K562 (cell line): ENCODE measurements at regions not wholly inside any gene's neighbourhood (a gene's known extent, or its start where the extent isn't known, plus 50 kb on each side); places are given as distances from the start of the nearest gene placed in this dataset.

Experiments
- ATAC-seq: fragments of 200-7000 bp; cut with Tn5 transposase; 3 replicates; pipeline ENCODE4 v1.9.1; 2020; ENCODE audit warnings: moderate library complexity
- BruUV-seq: library from RNA; stranded (reverse); fragments of 400-500 nt; replicated peaks from 2 replicates; lab custom pipeline; 2021; lab: Mats Ljungman, UMichigan
- CTCF ChIA-PET: fragments of 300-600 bp; formaldehyde crosslinking; extraction: SDS; loops from one replicate; lab custom pipeline; 2021; ENCODE audit warnings: low intra/inter-chr PET ratio; lab: Yijun Ruan, JAX
- POLR2A ChIA-PET: fragments of 300-600, 350-650 bp; sonication (Branson Sonifier 250); formaldehyde crosslinking; extraction: SDS; loops from one replicate; lab custom pipeline; 2021; ENCODE audit warnings: antibody characterized with exemption, inconsistent platforms; lab: Yijun Ruan, JAX
- DNase-seq, 4 experiments: peaks; one replicate each; pipeline versions ENCODE4 v3.0.0 to v3.0.0-alpha.2; 2011 to 2018; ENCODE audit warnings: low spot score in 3 of 4, mixed read lengths in 3 of 4; ENCODE audit errors: extremely low read depth in 1 of 4
- FAIRE-seq: peaks from 2 replicates; lab custom pipeline; 2011; peaks lifted over from hg19 to GRCh38; lab: Jason Lieb, UNC
- H2AFZ ChIP-seq: 2 replicates; pipeline ENCODE4 v1.6.0; 2011; ENCODE audit warnings: low read depth, low read length, control low read depth, inconsistent platforms
- H3K27ac ChIP-seq: fragments of 200-600 bp; 3 replicates; pipeline ENCODE4 v1.8.0; 2011; ENCODE audit warnings: low read depth, mild to moderate bottlenecking, control low read depth, inconsistent platforms, low read length, moderate library complexity, mixed read lengths; ENCODE audit errors: extremely low read depth
- H3K27me3 ChIP-seq, 2 experiments: fragments of 300-600 bp in 1 of 2; 2 replicates in 1 of 2; 3 replicates in 1 of 2; pipeline versions ENCODE4 v1.6.0 to v1.8.0; 2011; ENCODE audit warnings: inconsistent platforms in 2 of 2, low read length in 2 of 2, mild to moderate bottlenecking in 1 of 2, mixed read lengths in 1 of 2, moderate library complexity in 1 of 2; ENCODE audit not compliant: control insufficient read depth in 2 of 2, insufficient read depth in 2 of 2
- H3K36me3 ChIP-seq: fragments of 300-600 bp; 3 replicates; pipeline ENCODE4 v1.8.0; 2011; ENCODE audit warnings: mild to moderate bottlenecking, low read length, inconsistent platforms; ENCODE audit not compliant: control insufficient read depth, insufficient read depth
- H3K4me1 ChIP-seq, 2 experiments: fragments of 200-600 bp in 1 of 2; replicated peaks in 1 of 2; 2 replicates in 1 of 2; 3 replicates in 1 of 2; pipeline versions ENCODE4 v1.5.1 to v1.8.0; 2011; ENCODE audit warnings: inconsistent platforms in 2 of 2, low read length in 2 of 2, mild to moderate bottlenecking in 1 of 2, mixed read lengths in 1 of 2, moderate library complexity in 1 of 2; ENCODE audit not compliant: control insufficient read depth in 2 of 2, insufficient read depth in 2 of 2
- H3K4me2 ChIP-seq: 2 replicates; pipeline ENCODE4 v1.6.1; 2011; ENCODE audit warnings: low read length, control low read depth, inconsistent platforms, mixed read lengths; ENCODE audit not compliant: insufficient read depth
- H3K4me3 ChIP-seq: fragments of 200-600 bp; sonication (generic), shearing (Covaris generic); 2 replicates; pipeline ENCODE4 v1.5.1; 2016; ENCODE audit warnings: control low read depth, inconsistent platforms
- H3K79me2 ChIP-seq: fragments of 200-600 bp; 3 replicates; pipeline ENCODE4 v1.8.0; 2011; ENCODE audit warnings: low read length, inconsistent platforms; ENCODE audit not compliant: control insufficient read depth, insufficient read depth
- H3K9ac ChIP-seq, 2 experiments: 2 replicates each; pipeline versions ENCODE4 v1.6.0 to v1.6.1; 2011; ENCODE audit warnings: low read depth in 2 of 2, low read length in 2 of 2, control low read depth in 1 of 2, inconsistent platforms in 1 of 2, mild to moderate bottlenecking in 1 of 2, mixed read lengths in 1 of 2; ENCODE audit not compliant: insufficient read depth in 1 of 2
- H3K9me1 ChIP-seq: one replicate; pipeline ENCODE4 v1.6.0; 2011; ENCODE audit warnings: inconsistent platforms, mild to moderate bottlenecking, low read length, moderate library complexity; ENCODE audit not compliant: control insufficient read depth, insufficient read depth
- H3K9me3 ChIP-seq: replicated peaks from 2 replicates; pipeline ENCODE4 v1.5.1; 2011; ENCODE audit warnings: low read depth, low read length, inconsistent platforms; ENCODE audit not compliant: control insufficient read depth, insufficient read depth
- H4K20me1 ChIP-seq: replicated peaks from 2 replicates; pipeline ENCODE4 v1.6.1; 2011; ENCODE audit warnings: low read length, inconsistent platforms, mixed read lengths; ENCODE audit not compliant: control insufficient read depth, insufficient read depth
- DIDO1 ChIP-seq: fragments of 450-650 bp; IDR thresholded peaks from 2 replicates; pipeline ENCODE4 v1.6.1; 2016; ENCODE audit warnings: low read depth, missing biosample characterization, missing genetic modification characterization
- HSF4 ChIP-seq: fragments of 250-450 bp; sonication (Bioruptor Pico); IDR thresholded peaks from 2 replicates; pipeline ENCODE4 v2.1.2; 2022; ENCODE audit warnings: mild to moderate bottlenecking, moderate library complexity, borderline replicate concordance
- JUND ChIP-seq, 2 experiments: IDR thresholded peaks; 2 replicates in 1 of 2; 3 replicates in 1 of 2; pipeline ENCODE4 v1.6.1; 2011; ENCODE audit warnings: borderline replicate concordance in 2 of 2, low read depth in 2 of 2, low read length in 2 of 2, improper control_type of control experiment in 1 of 2, missing biosample characterization in 1 of 2, missing genetic modification characterization in 1 of 2, missing genetic modification reagents in 1 of 2
- KLF6 ChIP-seq: fragments of 250-450 bp; sonication (Bioruptor Pico); IDR thresholded peaks from 2 replicates; pipeline ENCODE4 v1.4.0; 2020; ENCODE audit warnings: mild to moderate bottlenecking, moderate library complexity, borderline replicate concordance
- POLR2H ChIP-seq: IDR thresholded peaks from 2 replicates; pipeline ENCODE4 v1.6.1; 2016; ENCODE audit warnings: missing genetic modification characterization, low read depth, mild to moderate bottlenecking, control low read depth, missing compliant biosample characterization, moderate library complexity
- SREBF2 ChIP-seq: sonication (generic); formaldehyde crosslinking; IDR thresholded peaks from 2 replicates; pipeline ENCODE4 v1.4.0; 2020; ENCODE audit warnings: mild to moderate bottlenecking, missing genetic modification reagents
- ZSCAN32 ChIP-seq: fragments of 450-650 bp; formaldehyde crosslinking; IDR thresholded peaks from 2 replicates; pipeline ENCODE4 v1.4.0; 2020; ENCODE audit warnings: mild to moderate bottlenecking, moderate library complexity
- WGBS: fragments of 100-300 bp; shearing (Covaris generic); methylation state at CpG from one replicate; pipeline ENCODE4 v1.1.6; 2016; ENCODE audit warnings: low coverage, mixed read lengths; ENCODE audit not compliant: insufficient coverage; ENCODE audit errors: missing lambda C conversion rate; 5-methylcytosine and 5-hydroxymethylcytosine counted together
- in situ Hi-C: fragments of 300-500 bp; cut with MboI; formaldehyde crosslinking; loops from 4 replicates; pipeline ENCODE4 v1.15.0; 2018; ENCODE audit warnings: inconsistent platforms, mixed read lengths
- intact Hi-C: fragments of 100-400 bp; cut with micrococcal nuclease; formaldehyde crosslinking; loops from 2 replicates; pipeline ENCODE4 v1.14.2; 2022
- TF ChIP-seq, protein P1 (sequence below): fragments of 250-450 bp; sonication (Bioruptor Pico); IDR thresholded peaks from 2 replicates; pipeline ENCODE4 v1.4.0; 2020; ENCODE audit warnings: borderline replicate concordance
- TF ChIP-seq, protein P2 (sequence below): sonication (generic); IDR thresholded peaks from 2 replicates; pipeline ENCODE4 v1.6.1; 2016
- TF ChIP-seq, protein P3 (sequence below): fragments of 450-650 bp; IDR thresholded peaks from 2 replicates; pipeline ENCODE4 v1.6.1; 2017; ENCODE audit warnings: antibody characterized with exemption, mild to moderate bottlenecking
- TF ChIP-seq, protein P4 (sequence below): fragments of 450-650 bp; IDR thresholded peaks from 2 replicates; pipeline ENCODE4 v1.7.0; 2016; ENCODE audit warnings: borderline replicate concordance
- TF ChIP-seq, protein P5 (sequence below): fragments of 450-650 bp; formaldehyde crosslinking; IDR thresholded peaks from 2 replicates; pipeline ENCODE4 v1.4.0; 2022; ENCODE audit warnings: mild to moderate bottlenecking, moderate library complexity

DNA sequence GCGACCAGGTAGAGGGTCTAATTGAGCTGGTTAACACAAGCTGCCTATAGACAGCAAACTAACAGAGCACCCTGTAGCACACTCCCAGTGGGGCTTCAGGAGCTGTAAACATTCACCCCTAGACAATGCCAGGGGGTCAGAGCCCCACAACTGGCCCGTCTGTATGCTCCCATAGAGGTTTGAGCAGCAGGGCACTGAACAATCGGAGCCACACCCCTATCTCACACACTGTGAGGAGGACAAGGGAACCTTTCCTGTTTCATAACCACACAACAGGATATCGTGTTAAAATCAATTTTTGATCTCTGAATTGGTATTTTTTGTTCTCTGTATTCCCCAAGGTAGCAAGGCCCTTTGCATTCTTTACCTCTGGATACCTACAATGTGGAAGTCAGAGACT is 266.1 kb downstream of the SPRY2 start:
- Histone ChIP-seq H2AFZ (no peak overlapping the region), H3K4me1 (no peaks in the 10 kb centered on the region), H3K9ac (no peak overlapping the region), H3K27me3 (no peaks in the 10 kb centered on the region), H3K9me3 (no peaks in the 10 kb centered on the region), H3K9me1 (no peaks in the 10 kb centered on the region), H3K4me2 (no peak overlapping the region), H3K4me3 (no peak overlapping the region), H3K79me2 (no peaks in the 10 kb centered on the region), H3K36me3 (no peaks in the 10 kb centered on the region), H4K20me1 (no peaks in the 10 kb centered on the region), H3K27ac (no peak overlapping the region)
- BruUV-seq = no TSS peak
- intact Hi-C loops = no loop called here
- DNase-seq = no peak
- CTCF ChIA-PET = no interaction called here
- 0% methylated on average over 4 of the region's 4 CpGs for WGBS
- in situ Hi-C loops = no loop called here
- no peak for FAIRE-seq
- ATAC-seq = no peak
- POLR2A ChIA-PET = no interaction called here
- TF ChIP-seq, protein P1, sequence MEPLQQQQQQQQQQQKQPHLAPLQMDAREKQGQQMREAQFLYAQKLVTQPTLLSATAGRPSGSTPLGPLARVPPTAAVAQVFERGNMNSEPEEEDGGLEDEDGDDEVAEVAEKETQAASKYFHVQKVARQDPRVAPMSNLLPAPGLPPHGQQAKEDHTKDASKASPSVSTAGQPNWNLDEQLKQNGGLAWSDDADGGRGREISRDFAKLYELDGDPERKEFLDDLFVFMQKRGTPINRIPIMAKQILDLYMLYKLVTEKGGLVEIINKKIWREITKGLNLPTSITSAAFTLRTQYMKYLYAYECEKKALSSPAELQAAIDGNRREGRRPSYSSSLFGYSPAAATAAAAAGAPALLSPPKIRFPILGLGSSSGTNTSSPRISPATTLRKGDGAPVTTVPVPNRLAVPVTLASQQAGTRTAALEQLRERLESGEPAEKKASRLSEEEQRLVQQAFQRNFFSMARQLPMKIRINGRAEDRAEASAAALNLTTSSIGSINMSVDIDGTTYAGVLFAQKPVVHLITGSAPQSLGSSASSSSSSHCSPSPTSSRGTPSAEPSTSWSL = no peak
- TF ChIP-seq, protein P2, sequence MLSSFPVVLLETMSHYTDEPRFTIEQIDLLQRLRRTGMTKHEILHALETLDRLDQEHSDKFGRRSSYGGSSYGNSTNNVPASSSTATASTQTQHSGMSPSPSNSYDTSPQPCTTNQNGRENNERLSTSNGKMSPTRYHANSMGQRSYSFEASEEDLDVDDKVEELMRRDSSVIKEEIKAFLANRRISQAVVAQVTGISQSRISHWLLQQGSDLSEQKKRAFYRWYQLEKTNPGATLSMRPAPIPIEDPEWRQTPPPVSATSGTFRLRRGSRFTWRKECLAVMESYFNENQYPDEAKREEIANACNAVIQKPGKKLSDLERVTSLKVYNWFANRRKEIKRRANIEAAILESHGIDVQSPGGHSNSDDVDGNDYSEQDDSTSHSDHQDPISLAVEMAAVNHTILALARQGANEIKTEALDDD = no peak
- no peak for TF ChIP-seq SREBF2 (CRISPR knock-in tag)
- no peak for TF ChIP-seq JUND (IDR thresholded peaks at IDR 0.05; ENCODE audit: borderline replicate concordance, low read depth, low read length)
- no peak for TF ChIP-seq JUND (tag; IDR thresholded peaks at IDR 0.05; ENCODE audit: borderline replicate concordance, low read depth, low read length)
- TF ChIP-seq, protein P3, sequence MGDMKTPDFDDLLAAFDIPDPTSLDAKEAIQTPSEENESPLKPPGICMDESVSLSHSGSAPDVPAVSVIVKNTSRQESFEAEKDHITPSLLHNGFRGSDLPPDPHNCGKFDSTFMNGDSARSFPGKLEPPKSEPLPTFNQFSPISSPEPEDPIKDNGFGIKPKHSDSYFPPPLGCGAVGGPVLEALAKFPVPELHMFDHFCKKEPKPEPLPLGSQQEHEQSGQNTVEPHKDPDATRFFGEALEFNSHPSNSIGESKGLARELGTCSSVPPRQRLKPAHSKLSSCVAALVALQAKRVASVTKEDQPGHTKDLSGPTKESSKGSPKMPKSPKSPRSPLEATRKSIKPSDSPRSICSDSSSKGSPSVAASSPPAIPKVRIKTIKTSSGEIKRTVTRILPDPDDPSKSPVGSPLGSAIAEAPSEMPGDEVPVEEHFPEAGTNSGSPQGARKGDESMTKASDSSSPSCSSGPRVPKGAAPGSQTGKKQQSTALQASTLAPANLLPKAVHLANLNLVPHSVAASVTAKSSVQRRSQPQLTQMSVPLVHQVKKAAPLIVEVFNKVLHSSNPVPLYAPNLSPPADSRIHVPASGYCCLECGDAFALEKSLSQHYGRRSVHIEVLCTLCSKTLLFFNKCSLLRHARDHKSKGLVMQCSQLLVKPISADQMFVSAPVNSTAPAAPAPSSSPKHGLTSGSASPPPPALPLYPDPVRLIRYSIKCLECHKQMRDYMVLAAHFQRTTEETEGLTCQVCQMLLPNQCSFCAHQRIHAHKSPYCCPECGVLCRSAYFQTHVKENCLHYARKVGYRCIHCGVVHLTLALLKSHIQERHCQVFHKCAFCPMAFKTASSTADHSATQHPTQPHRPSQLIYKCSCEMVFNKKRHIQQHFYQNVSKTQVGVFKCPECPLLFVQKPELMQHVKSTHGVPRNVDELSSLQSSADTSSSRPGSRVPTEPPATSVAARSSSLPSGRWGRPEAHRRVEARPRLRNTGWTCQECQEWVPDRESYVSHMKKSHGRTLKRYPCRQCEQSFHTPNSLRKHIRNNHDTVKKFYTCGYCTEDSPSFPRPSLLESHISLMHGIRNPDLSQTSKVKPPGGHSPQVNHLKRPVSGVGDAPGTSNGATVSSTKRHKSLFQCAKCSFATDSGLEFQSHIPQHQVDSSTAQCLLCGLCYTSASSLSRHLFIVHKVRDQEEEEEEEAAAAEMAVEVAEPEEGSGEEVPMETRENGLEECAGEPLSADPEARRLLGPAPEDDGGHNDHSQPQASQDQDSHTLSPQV = no peak
- TF ChIP-seq, protein P4, sequence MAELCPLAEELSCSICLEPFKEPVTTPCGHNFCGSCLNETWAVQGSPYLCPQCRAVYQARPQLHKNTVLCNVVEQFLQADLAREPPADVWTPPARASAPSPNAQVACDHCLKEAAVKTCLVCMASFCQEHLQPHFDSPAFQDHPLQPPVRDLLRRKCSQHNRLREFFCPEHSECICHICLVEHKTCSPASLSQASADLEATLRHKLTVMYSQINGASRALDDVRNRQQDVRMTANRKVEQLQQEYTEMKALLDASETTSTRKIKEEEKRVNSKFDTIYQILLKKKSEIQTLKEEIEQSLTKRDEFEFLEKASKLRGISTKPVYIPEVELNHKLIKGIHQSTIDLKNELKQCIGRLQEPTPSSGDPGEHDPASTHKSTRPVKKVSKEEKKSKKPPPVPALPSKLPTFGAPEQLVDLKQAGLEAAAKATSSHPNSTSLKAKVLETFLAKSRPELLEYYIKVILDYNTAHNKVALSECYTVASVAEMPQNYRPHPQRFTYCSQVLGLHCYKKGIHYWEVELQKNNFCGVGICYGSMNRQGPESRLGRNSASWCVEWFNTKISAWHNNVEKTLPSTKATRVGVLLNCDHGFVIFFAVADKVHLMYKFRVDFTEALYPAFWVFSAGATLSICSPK = no peak
- no peak for TF ChIP-seq POLR2H (tag)
- no peak for TF ChIP-seq ZSCAN32
- TF ChIP-seq HSF4 (CRISPR knock-in tag) = no peak
- TF ChIP-seq, protein P5, sequence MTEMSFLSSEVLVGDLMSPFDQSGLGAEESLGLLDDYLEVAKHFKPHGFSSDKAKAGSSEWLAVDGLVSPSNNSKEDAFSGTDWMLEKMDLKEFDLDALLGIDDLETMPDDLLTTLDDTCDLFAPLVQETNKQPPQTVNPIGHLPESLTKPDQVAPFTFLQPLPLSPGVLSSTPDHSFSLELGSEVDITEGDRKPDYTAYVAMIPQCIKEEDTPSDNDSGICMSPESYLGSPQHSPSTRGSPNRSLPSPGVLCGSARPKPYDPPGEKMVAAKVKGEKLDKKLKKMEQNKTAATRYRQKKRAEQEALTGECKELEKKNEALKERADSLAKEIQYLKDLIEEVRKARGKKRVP (CRISPR knock-in tag) = no peak
- TF ChIP-seq KLF6 (CRISPR knock-in tag) = no peak
- no peak for TF ChIP-seq DIDO1 (tag)
